ENCODE measurements at regions not wholly inside any gene's neighbourhood (a gene's known extent, or its start where the extent isn't known, plus 50 kb on each side); places are given as distances from the start of the nearest gene placed in this dataset.
A peak's percentile ranks its signal among the peaks of the same experiment; 100 is the strongest.

- peak; percentile 98 for DNase-seq
Measured at GRCh38 chr5:73374520-73375190, 73.9 kb downstream of the FOXD1 start.

GRCh38 chr5:73373814-73374510 is 74.6 kb downstream of the FOXD1 start:
- peak; percentile 84 for DNase-seq

GRCh38 chr5:73370640-73371583 is 77.7 kb downstream of the FOXD1 start:
- peak; percentile 100 for DNase-seq

GRCh38 chr5:73370095-73370494 is 78.5 kb downstream of the FOXD1 start:
- peak; percentile 51 for DNase-seq

DNA sequence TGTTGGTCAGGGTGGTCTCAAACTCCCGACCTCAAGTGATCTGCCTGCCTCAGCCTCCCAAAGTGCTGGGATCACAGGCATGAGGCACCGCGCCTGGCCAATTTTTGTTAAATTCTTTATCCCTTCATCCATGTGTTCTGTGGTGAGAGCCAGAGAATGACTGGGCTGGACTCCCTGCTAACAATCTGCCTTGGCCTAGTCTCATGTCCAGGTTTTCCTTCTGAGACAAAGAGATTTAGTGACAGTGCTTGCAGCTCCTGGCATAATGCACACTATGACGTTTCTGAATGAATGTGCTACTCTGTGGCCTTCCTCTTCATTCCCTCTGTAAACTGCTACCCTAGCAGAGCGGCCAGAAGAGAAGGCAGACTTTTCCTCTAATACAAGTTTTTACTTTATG is 79.3 kb downstream of the FOXD1 start:
- DNase-seq: peak; percentile 51

GRCh38 chr5:73367650-73368049 is 80.9 kb downstream of the FOXD1 start:
- DNase-seq: peak; percentile 78

DNA sequence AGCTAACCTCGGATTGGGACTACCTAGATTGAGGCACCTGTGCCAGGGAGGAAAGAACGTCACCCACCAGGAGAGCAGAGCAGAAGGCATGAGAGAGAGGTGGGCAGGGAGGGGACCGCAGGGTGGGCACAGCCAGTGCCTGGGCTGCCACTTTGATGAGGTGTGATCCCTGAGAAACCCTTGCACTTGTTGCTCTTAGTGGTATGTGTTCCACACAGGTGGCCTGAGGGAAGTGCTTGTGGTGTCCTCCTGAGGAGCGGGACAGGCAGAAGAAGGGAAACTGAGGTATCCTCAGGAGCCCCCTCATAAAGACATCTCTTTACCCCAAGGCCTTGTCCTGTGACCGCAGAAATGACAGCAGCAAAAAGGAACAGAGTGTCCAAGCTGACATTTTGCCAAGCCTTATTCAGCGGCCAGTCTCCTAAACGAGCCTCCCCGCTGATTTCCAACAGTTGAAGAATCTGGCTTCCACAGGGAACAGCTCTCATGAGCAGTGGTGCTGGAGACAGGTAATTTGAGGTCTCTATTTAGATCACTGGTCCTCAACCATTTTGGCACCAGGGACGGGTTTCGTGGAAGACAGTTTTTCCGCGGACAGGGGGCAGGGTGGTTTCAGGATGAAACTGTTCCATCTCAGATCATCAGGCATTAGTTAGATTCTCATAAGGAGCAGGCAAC is 82.4 kb downstream of the FOXD1 start:
- DNase-seq: no peak

DNA sequence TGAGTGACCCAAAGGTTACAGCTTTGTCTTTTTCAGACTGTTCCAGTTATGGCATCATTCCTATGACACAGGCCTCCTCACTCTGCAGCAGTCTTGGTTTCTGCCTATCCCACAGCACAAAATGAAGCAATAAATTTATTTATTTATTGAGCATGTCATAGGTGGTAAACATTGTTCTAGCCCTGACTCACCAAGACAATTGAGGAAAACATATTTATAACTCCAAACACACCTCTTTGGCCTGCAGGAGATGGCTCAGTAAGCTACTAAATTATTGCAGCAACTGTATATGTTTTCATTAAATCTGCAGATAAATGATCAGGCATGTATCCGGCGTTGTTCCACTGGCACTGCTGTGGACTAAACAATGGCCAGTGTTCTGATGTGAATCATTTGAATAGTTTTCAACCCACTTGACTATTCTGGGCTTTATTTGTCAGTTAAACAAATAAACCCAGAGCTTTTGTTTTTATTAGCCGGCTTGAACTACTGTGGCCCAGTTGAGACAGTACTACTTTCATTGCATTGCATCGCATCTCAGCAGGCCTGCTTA is 83.2 kb downstream of the FOXD1 start:
- DNase-seq: peak; percentile 95

DNA sequence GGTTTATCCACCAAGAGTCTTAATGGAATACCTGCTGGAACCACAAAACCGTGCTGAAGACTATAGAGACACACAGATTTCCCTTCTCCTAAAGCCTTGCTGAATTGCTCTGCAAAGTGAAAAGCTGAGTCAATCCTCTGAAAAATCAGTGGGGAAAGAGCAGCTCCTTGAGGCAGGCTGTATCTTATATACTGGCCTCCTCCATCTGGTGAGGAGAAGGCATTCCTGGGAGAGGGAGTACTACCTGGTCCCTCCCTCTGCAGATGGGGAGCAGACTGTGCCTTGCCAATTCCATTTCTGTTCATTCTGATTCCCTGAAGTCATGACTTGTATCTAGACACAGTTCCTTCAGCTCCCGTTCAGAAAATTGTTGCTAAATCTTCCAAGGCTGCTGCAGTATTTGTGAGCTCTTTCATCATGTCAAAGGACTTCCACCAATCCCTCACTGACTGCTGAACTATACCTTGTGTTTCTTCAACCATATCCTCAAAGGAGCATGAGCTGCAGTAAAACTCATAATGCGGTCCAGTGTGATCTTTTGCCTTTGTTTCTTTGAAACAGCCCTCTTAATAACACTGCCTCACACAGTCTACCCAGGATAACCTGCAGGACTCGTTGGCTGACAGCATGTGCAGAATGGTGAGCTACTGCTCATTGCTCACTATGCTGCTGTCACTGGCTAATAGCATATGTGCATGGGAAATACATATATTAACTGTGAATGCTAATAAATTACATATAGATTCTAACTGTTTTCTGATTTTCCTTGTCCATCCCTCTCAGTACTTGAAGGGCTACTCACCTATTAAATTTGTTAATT is 84.5 kb downstream of the FOXD1 start:
- DNase-seq: peak; percentile 71

DNA sequence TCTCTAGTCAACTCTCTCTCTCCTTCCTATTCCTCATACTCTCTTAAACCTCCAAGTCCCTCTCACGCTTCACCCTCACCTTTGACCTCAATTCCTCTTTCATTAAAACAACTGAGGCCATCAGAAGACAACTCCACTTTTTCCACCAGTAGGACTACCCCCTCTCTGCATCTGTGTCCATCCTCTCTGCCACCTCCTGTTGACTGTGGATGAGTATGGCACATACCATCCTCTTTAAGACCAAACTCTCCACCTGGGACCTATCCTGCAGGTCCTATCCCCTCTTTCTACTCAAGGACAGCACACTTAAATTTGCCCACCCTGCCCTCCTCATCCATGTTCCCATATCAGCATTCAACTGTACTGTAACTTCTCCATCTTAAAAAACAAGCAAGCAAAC is 89.2 kb downstream of the FOXD1 start:
- no peak for DNase-seq

DNA sequence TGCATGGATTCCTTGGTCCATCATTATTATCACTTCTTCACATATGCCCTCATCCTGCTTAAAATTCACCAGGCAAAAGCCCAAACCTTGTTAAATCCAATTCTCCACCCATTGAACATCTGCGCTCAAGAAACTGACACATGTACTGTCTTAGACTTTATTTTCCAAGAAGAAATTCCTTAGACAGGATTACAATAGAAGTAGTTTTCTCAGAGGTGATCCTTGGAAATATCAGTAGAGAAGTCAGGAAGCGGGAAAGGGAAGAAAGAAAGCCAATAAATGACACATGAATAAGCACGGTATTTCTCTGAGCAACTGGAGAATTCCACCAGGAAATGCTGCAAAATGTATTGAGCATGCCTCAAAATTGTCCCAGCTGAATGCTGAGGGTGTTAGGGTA is 90.2 kb downstream of the FOXD1 start:
- no peak for DNase-seq

GRCh38 chr5:73357576-73357975 is 91.0 kb downstream of the FOXD1 start:
- no peak for DNase-seq

GRCh38 chr5:73355108-73355507 is 93.5 kb downstream of the FOXD1 start:
- DNase-seq: peak; percentile 52

DNA sequence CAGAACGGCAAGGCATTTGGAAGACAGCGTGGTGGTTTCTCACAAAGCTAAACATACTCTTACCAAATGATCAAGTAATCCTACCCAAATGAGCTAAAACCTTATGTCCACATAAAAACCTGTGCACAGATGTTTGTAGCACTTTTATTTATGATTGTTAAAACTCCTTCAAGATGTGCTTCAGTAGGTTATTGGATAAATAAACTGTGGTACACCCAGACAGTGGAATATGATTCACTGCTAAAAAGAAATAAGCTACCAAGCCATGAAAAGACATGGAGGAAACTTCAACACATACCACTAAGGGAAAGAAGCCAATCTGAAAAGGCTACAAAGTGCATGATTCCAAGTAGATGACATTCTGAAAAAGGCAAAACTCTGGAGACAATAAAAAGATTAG is 94.2 kb downstream of the FOXD1 start:
- no peak for DNase-seq

DNA sequence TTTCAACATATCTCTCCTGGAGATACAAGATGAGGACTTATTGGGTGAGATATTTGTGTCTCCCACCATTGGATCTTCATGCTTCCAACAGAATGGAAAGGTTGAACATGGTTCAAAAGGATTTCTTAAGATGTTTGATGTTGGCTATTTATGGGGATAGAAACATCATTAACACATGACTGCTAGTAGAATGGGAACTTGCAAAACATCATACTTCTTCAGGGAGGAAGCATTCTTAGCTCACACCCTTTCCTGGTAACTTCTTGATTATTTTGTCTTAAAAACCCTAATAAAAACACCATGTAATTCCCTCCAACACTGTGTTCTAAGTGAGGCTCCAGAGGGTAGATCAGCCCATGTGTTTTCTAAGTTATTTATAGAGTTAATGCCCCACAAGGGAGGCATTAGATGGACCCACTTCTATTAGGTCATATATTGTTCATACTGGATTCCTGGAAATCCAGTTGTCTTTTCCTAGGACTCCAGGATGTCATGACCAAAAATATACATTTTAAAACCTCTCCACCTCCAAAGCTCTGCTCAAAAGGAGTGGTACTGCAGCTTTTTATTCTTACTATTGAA is 95.8 kb downstream of the FOXD1 start:
- DNase-seq: peak; percentile 68

DNA sequence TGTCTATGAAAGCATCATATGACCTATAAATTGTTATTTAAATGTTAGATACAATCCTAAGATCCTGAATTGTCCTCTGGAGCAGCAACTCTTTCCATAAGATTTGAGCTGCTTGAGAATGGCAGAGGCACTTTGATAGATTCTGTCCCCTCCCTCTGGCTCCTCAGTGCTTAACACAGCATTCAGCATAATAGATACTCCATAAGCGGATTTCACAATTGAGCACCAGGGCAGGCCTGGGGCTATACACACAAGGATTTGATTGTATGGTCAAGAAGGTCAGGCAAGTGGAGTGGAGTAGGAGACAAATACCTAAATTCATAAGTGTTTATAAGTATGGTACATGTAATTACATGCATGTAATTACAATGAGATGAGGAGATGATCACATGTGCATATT is 96.3 kb downstream of the FOXD1 start:
- no peak for DNase-seq

- DNase-seq: peak; percentile 42
Measured at GRCh38 chr5:73351593-73351992, 97.0 kb downstream of the FOXD1 start.

DNA sequence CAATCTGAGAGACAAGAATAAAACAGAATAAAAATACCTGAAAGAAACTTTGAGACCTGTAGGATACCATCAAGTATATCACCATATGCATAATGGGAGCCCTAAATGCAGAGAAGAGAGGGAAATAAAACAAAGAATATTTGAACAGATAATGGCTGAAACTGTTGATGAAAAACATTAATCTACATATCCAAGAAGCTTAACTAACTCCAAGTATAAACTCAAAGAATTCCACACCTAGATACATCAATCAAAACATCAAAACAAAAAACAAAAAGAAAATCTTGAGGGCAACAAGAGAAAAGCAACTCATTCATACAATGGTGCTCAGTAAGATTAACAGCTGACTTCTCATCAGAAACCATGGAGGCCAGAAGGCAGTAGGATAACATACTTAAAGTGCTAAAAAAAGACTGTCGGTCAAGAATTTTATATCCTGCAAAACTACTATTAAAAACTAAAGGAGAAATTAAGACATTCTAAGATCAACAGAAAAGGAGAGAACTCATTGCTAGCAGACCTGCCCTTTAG is 101.6 kb downstream of the FOXD1 start:
- no peak for DNase-seq

DNA sequence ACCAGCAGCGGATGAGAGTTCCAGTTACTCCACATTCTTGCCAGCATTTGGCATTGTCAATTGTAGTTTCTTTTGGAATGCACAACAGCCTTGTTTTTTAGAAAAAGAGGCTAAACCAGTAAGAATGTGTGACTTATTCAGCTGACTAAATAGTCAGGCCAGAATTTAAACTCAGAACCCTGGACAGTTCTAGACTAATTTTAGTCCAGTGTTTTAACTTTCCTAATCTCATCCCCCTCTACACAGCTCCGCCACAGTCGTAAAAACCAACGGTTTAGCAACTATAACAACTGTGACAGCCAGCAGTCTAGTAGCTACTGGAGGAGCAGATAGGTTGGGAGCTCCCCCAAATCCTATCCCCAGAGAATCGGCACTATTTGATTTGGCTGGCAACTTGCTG is 103.7 kb downstream of the FOXD1 start:
- DNase-seq: no peak

GRCh38 chr5:73339711-73340110 is 108.9 kb downstream of the FOXD1 start:
- no peak for DNase-seq

GRCh38 chr5:73339051-73339575 is 109.5 kb downstream of the FOXD1 start:
- DNase-seq: peak; percentile 63
